SK-N-SH (cell line): ENCODE measurements at regions not wholly inside any gene's neighbourhood (a gene's known extent, or its start where the extent isn't known, plus 50 kb on each side); places are given as distances from the start of the nearest gene placed in this dataset.
"Not testable (repeated sequence)": the region's sequence is repeated elsewhere in the genome, so short reads cannot be mapped to it uniquely, and the experiment has no call there.

Source experiments
- CHD2 ChIP-seq: fragments of 150-350 bp; IDR thresholded peaks from 2 replicates; pipeline ENCODE4 v1.6.1; 2018; ENCODE audit warnings: low read length; ENCODE audit not compliant: partially characterized antibody
- ELF1 ChIP-seq: IDR thresholded peaks from 2 replicates; pipeline ENCODE4 v1.4.0; 2012
- EP300 ChIP-seq, 2 experiments: IDR thresholded peaks; 2 replicates each; pipeline versions ENCODE4 v1.4.0 to v1.6.1; 2012; ENCODE audit warnings: borderline replicate concordance in 1 of 2, low read depth in 1 of 2, low read length in 1 of 2
- GATA2 ChIP-seq: sonication (generic); formaldehyde crosslinking; IDR thresholded peaks from 2 replicates; pipeline ENCODE4 v1.5.0; 2020; ENCODE audit warnings: mild to moderate bottlenecking, missing genetic modification reagents
- JUND ChIP-seq: IDR thresholded peaks from 2 replicates; pipeline ENCODE4 v1.4.0; 2012
- RFX5 ChIP-seq: IDR thresholded peaks from 2 replicates; pipeline ENCODE4 v1.6.1; 2012; ENCODE audit warnings: mild to moderate bottlenecking, improper control_type of control experiment, low read length
- SMC3 ChIP-seq: IDR thresholded peaks from 2 replicates; pipeline ENCODE4 v1.6.1; 2012; ENCODE audit warnings: low read depth, low read length, improper control_type of control experiment
- YY1 ChIP-seq: IDR thresholded peaks from 2 replicates; pipeline ENCODE4 v1.4.0; 2012; ENCODE audit warnings: low read depth, mild to moderate bottlenecking
- TF ChIP-seq, protein P1 (sequence below): fragments of 200-600 bp; sonication (generic); IDR thresholded peaks from 2 replicates; pipeline ENCODE4 v1.6.1; 2017; ENCODE audit warnings: antibody characterized with exemption, mild to moderate bottlenecking, moderate library complexity

DNA sequence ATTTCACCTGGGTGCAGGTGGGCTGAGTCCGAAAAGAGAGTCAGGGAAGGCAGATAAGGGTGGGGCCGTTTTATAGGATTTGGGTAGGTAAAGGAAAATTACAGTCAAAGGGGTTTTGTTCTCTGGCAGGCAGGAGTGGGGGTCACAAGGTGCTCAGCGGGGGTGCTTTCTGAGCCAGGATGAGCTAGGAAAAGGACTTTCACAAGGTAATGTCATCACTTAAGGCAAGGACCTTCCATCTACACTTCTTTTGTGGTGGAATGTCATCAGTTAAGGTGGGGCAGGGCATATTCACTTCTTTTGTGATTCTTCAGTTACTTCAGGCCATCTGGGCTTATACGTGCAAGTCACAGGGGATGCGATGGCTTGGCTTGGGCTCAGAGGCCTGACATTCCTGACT lies 68.6 kb upstream of the ARG1 start:
- not testable (repeated sequence) for TF ChIP-seq ELF1; JUND; EP300 (IDR thresholded peaks at IDR 0.05; ENCODE audit: borderline replicate concordance in 1 of 2, low read depth in 1 of 2, low read length in 1 of 2); YY1; GATA2; SMC3; RFX5; CHD2
- TF ChIP-seq, protein P1, sequence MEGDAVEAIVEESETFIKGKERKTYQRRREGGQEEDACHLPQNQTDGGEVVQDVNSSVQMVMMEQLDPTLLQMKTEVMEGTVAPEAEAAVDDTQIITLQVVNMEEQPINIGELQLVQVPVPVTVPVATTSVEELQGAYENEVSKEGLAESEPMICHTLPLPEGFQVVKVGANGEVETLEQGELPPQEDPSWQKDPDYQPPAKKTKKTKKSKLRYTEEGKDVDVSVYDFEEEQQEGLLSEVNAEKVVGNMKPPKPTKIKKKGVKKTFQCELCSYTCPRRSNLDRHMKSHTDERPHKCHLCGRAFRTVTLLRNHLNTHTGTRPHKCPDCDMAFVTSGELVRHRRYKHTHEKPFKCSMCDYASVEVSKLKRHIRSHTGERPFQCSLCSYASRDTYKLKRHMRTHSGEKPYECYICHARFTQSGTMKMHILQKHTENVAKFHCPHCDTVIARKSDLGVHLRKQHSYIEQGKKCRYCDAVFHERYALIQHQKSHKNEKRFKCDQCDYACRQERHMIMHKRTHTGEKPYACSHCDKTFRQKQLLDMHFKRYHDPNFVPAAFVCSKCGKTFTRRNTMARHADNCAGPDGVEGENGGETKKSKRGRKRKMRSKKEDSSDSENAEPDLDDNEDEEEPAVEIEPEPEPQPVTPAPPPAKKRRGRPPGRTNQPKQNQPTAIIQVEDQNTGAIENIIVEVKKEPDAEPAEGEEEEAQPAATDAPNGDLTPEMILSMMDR = not testable (repeated sequence)
